H9 (cell line): ENCODE measurements at regions not wholly inside any gene's neighbourhood (a gene's known extent, or its start where the extent isn't known, plus 50 kb on each side); places are given as distances from the start of the nearest gene placed in this dataset.

ENCODE experiments used
- DNase-seq: peaks from one replicate; pipeline ENCODE4 v3.0.0-alpha.2; 2017
- H2AFZ ChIP-seq: one replicate; pipeline ENCODE4 v1.6.1; 2013; ENCODE audit warnings: mild to moderate bottlenecking, low read length, control low read depth, moderate library complexity
- H2AK5ac ChIP-seq: 2 replicates; pipeline ENCODE4 v1.6.1; 2013; ENCODE audit warnings: low read length, control low read depth, mixed read lengths; ENCODE audit not compliant: insufficient read length
- H2BK120ac ChIP-seq: one replicate; pipeline ENCODE4 v1.6.1; 2013; ENCODE audit warnings: low read depth, mild to moderate bottlenecking, low read length, control low read depth, inconsistent platforms; ENCODE audit not compliant: poor library complexity, severe bottlenecking
- H2BK12ac ChIP-seq: 2 replicates; pipeline ENCODE4 v1.6.1; 2013; ENCODE audit warnings: low read length, control low read depth, mixed read lengths, low read depth; ENCODE audit not compliant: insufficient read length
- H2BK15ac ChIP-seq: 2 replicates; pipeline ENCODE4 v1.6.1; 2013; ENCODE audit warnings: low read depth, low read length, control low read depth
- H2BK20ac ChIP-seq: one replicate; pipeline ENCODE4 v1.6.1; 2013; ENCODE audit warnings: low read depth, mild to moderate bottlenecking, low read length, control low read depth, inconsistent platforms; ENCODE audit not compliant: poor library complexity, severe bottlenecking
- H2BK5ac ChIP-seq: 2 replicates; pipeline ENCODE4 v1.6.1; 2013; ENCODE audit warnings: low read length, control low read depth, mixed read lengths; ENCODE audit not compliant: insufficient read length
- H3K14ac ChIP-seq: 2 replicates; pipeline ENCODE4 v1.6.1; 2013; ENCODE audit warnings: low read length, control low read depth; ENCODE audit not compliant: insufficient read depth
- H3K18ac ChIP-seq: 2 replicates; pipeline ENCODE4 v1.6.1; 2013; ENCODE audit warnings: low read depth, mild to moderate bottlenecking, mixed read lengths, low read length, control low read depth; ENCODE audit not compliant: insufficient read length
- H3K23ac ChIP-seq: 2 replicates; pipeline ENCODE4 v1.6.1; 2013; ENCODE audit warnings: low read length, control low read depth, mixed read lengths, low read depth; ENCODE audit not compliant: insufficient read length
- H3K23me2 ChIP-seq: 2 replicates; pipeline ENCODE4 v1.6.1; 2013; ENCODE audit warnings: low read depth, mild to moderate bottlenecking, mixed read lengths, low read length, control low read depth; ENCODE audit not compliant: insufficient read length, poor library complexity, severe bottlenecking
- H3K27ac ChIP-seq: 2 replicates; pipeline ENCODE4 v1.5.1; 2013; ENCODE audit warnings: low read length, control low read depth, mixed read lengths, low read depth; ENCODE audit not compliant: insufficient read length
- H3K27me3 ChIP-seq: 2 replicates; pipeline ENCODE4 v1.6.1; 2013; ENCODE audit warnings: low read length, control low read depth, inconsistent platforms; ENCODE audit not compliant: insufficient read depth
- H3K4ac ChIP-seq: 2 replicates; pipeline ENCODE4 v1.6.1; 2013; ENCODE audit warnings: low read depth, mild to moderate bottlenecking, control low read depth, inconsistent platforms, low read length, moderate library complexity
- H3K4me1 ChIP-seq: 2 replicates; pipeline ENCODE4 v1.6.1; 2013; ENCODE audit warnings: low read length, control low read depth, inconsistent platforms; ENCODE audit not compliant: insufficient read depth
- H3K4me2 ChIP-seq: 2 replicates; pipeline ENCODE4 v1.6.1; 2013; ENCODE audit warnings: low read length, control low read depth, mixed read lengths; ENCODE audit not compliant: insufficient read length, insufficient read depth
- H3K56ac ChIP-seq: 2 replicates; pipeline ENCODE4 v1.6.1; 2013; ENCODE audit warnings: low read depth, mild to moderate bottlenecking, mixed read lengths, low read length, control low read depth; ENCODE audit not compliant: insufficient read length
- H3K79me1 ChIP-seq: 2 replicates; pipeline ENCODE4 v1.6.1; 2013; ENCODE audit warnings: low read depth, mild to moderate bottlenecking, moderate library complexity, low read length, control low read depth, inconsistent platforms; ENCODE audit not compliant: insufficient read depth, poor library complexity, severe bottlenecking
- H3K79me2 ChIP-seq: 2 replicates; pipeline ENCODE4 v1.6.1; 2013; ENCODE audit warnings: low read length, control low read depth, inconsistent platforms; ENCODE audit not compliant: insufficient read depth
- H3K9ac ChIP-seq: 2 replicates; pipeline ENCODE4 v1.6.1; 2013; ENCODE audit warnings: low read length, control low read depth, mixed read lengths; ENCODE audit not compliant: insufficient read length; ENCODE audit errors: extremely low read depth
- H3K9me3 ChIP-seq: one replicate; pipeline ENCODE4 v1.6.1; 2013; ENCODE audit warnings: low read depth, low read length, inconsistent platforms; ENCODE audit not compliant: control insufficient read depth
- H3T11ph ChIP-seq: one replicate; pipeline ENCODE4 v1.6.1; 2013; ENCODE audit warnings: mild to moderate bottlenecking, low read length, control low read depth, inconsistent platforms
- H4K20me1 ChIP-seq: one replicate; pipeline ENCODE4 v1.6.1; 2013; ENCODE audit not compliant: control insufficient read depth, insufficient read length, insufficient read depth
- H4K5ac ChIP-seq: 2 replicates; pipeline ENCODE4 v1.6.1; 2013; ENCODE audit warnings: low read depth, mild to moderate bottlenecking, mixed read lengths, low read length, control low read depth; ENCODE audit not compliant: insufficient read length
- H4K8ac ChIP-seq: replicated peaks from 2 replicates; pipeline ENCODE4 v1.6.1; 2013; ENCODE audit warnings: low read length, control low read depth, mixed read lengths, low read depth; ENCODE audit not compliant: insufficient read length
- H4K91ac ChIP-seq: 2 replicates; pipeline ENCODE4 v1.6.1; 2013; ENCODE audit warnings: low read depth, mild to moderate bottlenecking, moderate library complexity, mixed read lengths, low read length, control low read depth; ENCODE audit not compliant: insufficient read length
- H3K27ac Mint-ChIP-seq, 3 experiments: 2 replicates in 2 of 3; 3 replicates in 1 of 3; pipeline ENCODE4 v1.8.0; 2020 to 2021; ENCODE audit warnings: mixed read lengths in 3 of 3, mild to moderate bottlenecking in 1 of 3, moderate library complexity in 1 of 3
- H3K27me3 Mint-ChIP-seq: 2 replicates; pipeline ENCODE4 v1.8.0; 2021; ENCODE audit warnings: low read depth, mild to moderate bottlenecking, moderate library complexity, mixed read lengths
- H3K36me3 Mint-ChIP-seq, 3 experiments: 2 replicates in 2 of 3; 3 replicates in 1 of 3; pipeline ENCODE4 v1.8.0; 2020 to 2021; ENCODE audit warnings: low read depth in 3 of 3, mixed read lengths in 3 of 3; ENCODE audit not compliant: insufficient read depth in 1 of 3
- H3K4me1 Mint-ChIP-seq, 2 experiments: 2 replicates each; pipeline ENCODE4 v1.8.0; 2020; ENCODE audit warnings: mixed read lengths in 2 of 2
- H3K4me3 Mint-ChIP-seq, 2 experiments: 2 replicates in 1 of 2; 3 replicates in 1 of 2; pipeline ENCODE4 v1.8.0; 2020 to 2021; ENCODE audit warnings: mild to moderate bottlenecking in 2 of 2, mixed read lengths in 2 of 2, moderate library complexity in 1 of 2
- H3K9me3 Mint-ChIP-seq, 2 experiments: 2 replicates in 1 of 2; 3 replicates in 1 of 2; pipeline ENCODE4 v1.8.0; 2020; ENCODE audit warnings: mild to moderate bottlenecking in 2 of 2, mixed read lengths in 2 of 2, moderate library complexity in 1 of 2
- WGBS: extraction: QIAGEN DNeasy Blood & Tissue Kit; methylation state at CpG from one replicate; pipeline ENCODE4 v1.1.7; 2013; ENCODE audit warnings: missing lambda C conversion rate, low lambda C conversion rate, mixed read lengths; ENCODE audit not compliant: insufficient read length; ENCODE audit errors: extremely low coverage; 5-methylcytosine and 5-hydroxymethylcytosine counted together
- TF ChIP-seq, protein P1 (sequence below): fragments of 200-600 bp; sonication (generic); conservative IDR thresholded peaks from 3 replicates; pipeline ENCODE4 v1.8.0; 2021; ENCODE audit warnings: antibody characterized with exemption, mild to moderate bottlenecking

DNA sequence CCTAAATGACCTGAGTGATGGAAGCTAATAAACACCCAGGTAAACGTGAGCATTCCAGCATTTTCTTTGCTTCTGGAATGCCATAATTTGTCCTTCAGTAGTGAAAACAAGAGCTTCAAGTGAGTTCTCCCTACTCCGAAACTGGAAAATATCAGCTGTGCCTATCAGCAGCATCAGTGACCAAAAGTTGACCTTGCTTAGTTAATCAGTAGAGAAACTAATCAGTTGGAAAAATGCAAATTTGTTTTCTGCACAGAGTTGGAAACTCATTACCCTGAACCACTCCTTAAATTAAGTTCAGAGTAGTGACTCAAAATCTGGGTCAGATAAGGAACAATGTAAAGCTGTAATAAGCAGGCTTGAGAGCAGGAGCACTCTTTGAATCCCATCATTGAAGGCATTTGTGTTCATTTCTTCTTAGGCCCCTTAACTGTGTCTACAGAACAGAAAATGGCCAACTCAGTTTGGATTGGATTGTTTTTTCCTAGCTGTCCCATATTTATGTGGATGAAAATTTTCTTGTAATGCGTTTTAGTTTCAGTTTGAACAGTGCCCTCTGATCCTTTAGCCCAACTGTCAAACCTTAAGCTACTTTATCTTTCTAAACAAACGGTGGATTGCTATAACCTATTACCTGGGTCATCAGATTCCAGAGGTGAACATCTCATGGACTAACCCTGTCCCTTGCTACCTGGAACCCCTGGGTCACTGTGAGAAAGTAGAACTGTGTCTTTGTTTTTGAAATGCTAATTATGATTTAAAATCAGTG is 290.4 kb downstream of the TOX3 start:
- H4K91ac ChIP-seq, result no peak overlapping the region
- no peaks in the 10 kb centered on the region for H4K20me1 ChIP-seq
- H3K27me3 ChIP-seq, result no peaks in the 10 kb centered on the region
- Mint-ChIP-seq H3K36me3 (peaks cover 0 to 5% (median 0%) of the 10 kb centered on the region in 3 experiments; a peak in 1 of 7 replicates), H3K27ac (no peak overlapping the region), H3K4me1 (peaks cover 25 to 28% of the 10 kb centered on the region in 2 experiments), H3K27me3 (no peaks in the 10 kb centered on the region), H3K4me3 (no peak overlapping the region), H3K9me3 (no peaks in the 10 kb centered on the region)
- H4K8ac ChIP-seq, result no peak overlapping the region
- no peak overlapping the region for H3K4ac ChIP-seq
- H2BK20ac ChIP-seq, result no peak overlapping the region
- H3K23ac ChIP-seq, result no peak overlapping the region
- no peak overlapping the region for H2BK120ac ChIP-seq
- no peak overlapping the region for H3K14ac ChIP-seq
- no peak overlapping the region for H3K56ac ChIP-seq
- H2AFZ ChIP-seq, result no peak overlapping the region
- no peak overlapping the region for H2BK12ac ChIP-seq
- no peak overlapping the region for H2BK5ac ChIP-seq
- H3K18ac ChIP-seq, result no peak overlapping the region
- no peaks in the 10 kb centered on the region for H3K9me3 ChIP-seq
- no peak overlapping the region for H2AK5ac ChIP-seq
- no CpG with 5 or more reads among the region's 4 CpGs for WGBS
- no peak overlapping the region for H4K5ac ChIP-seq
- H3K4me2 ChIP-seq, result no peak overlapping the region
- no peaks in the 10 kb centered on the region for H3K23me2 ChIP-seq
- H3K27ac ChIP-seq, result no peak overlapping the region
- TF ChIP-seq, protein P1, sequence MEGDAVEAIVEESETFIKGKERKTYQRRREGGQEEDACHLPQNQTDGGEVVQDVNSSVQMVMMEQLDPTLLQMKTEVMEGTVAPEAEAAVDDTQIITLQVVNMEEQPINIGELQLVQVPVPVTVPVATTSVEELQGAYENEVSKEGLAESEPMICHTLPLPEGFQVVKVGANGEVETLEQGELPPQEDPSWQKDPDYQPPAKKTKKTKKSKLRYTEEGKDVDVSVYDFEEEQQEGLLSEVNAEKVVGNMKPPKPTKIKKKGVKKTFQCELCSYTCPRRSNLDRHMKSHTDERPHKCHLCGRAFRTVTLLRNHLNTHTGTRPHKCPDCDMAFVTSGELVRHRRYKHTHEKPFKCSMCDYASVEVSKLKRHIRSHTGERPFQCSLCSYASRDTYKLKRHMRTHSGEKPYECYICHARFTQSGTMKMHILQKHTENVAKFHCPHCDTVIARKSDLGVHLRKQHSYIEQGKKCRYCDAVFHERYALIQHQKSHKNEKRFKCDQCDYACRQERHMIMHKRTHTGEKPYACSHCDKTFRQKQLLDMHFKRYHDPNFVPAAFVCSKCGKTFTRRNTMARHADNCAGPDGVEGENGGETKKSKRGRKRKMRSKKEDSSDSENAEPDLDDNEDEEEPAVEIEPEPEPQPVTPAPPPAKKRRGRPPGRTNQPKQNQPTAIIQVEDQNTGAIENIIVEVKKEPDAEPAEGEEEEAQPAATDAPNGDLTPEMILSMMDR, result no peak
- H3K79me2 ChIP-seq, result no peaks in the 10 kb centered on the region
- peaks cover 3% of the 10 kb centered on the region; the same call in 1 of the 2 replicates for H3K4me1 ChIP-seq
- no peak overlapping the region for H3K9ac ChIP-seq
- H2BK15ac ChIP-seq, result no peak overlapping the region
- DNase-seq, result no peak
- H3T11ph ChIP-seq, result no peak overlapping the region
- H3K79me1 ChIP-seq, result no peaks in the 10 kb centered on the region
